CD14-positive monocyte (primary cell): ENCODE measurements at regions not wholly inside any gene's neighbourhood (a gene's known extent, or its start where the extent isn't known, plus 50 kb on each side); places are given as distances from the start of the nearest gene placed in this dataset. TPM values are rescaled to one million over a fixed set of nuclear protein-coding genes. Genes with fewer than 3 reads are reported as not detected.

Experiments
- DNase-seq, 3 donors: peaks; one replicate each; pipeline ENCODE4 v3.0.0-alpha.2; 2011 to 2022
- H2AFZ ChIP-seq: 2 replicates; pipeline ENCODE4 v1.6.0; 2012; ENCODE audit warnings: mild to moderate bottlenecking, low read depth, low read length, inconsistent platforms; ENCODE audit not compliant: insufficient read depth, poor library complexity, severe bottlenecking
- H3K27ac ChIP-seq, 2 donors: 1 replicate in 1 of 2; 2 replicates in 1 of 2; pipeline ENCODE4 v1.5.1; 2012 to 2013; ENCODE audit warnings: low read length in 2 of 2, control low read depth in 1 of 2, inconsistent platforms in 1 of 2, low read depth in 1 of 2, mild to moderate bottlenecking in 1 of 2
- H3K27me3 ChIP-seq, 2 donors: one replicate each; pipeline versions ENCODE4 v1.6.0 to v1.6.1; 2011 to 2013; ENCODE audit warnings: low read length in 2 of 2; ENCODE audit not compliant: control insufficient read depth in 2 of 2, insufficient read depth in 2 of 2
- H3K36me3 ChIP-seq, 2 donors: replicated peaks in 1 of 2; 1 replicate in 1 of 2; 2 replicates in 1 of 2; pipeline versions ENCODE4 v1.5.1 to v1.6.1; 2012 to 2013; ENCODE audit warnings: low read length in 2 of 2, control low read depth in 1 of 2, inconsistent platforms in 1 of 2, mild to moderate bottlenecking in 1 of 2; ENCODE audit not compliant: insufficient read depth in 2 of 2, control insufficient read depth in 1 of 2
- H3K4me1 ChIP-seq, 2 donors: 1 replicate in 1 of 2; 2 replicates in 1 of 2; pipeline versions ENCODE4 v1.5.1 to v1.6.1; 2012 to 2013; ENCODE audit warnings: low read length in 2 of 2, control low read depth in 1 of 2, inconsistent platforms in 1 of 2, mild to moderate bottlenecking in 1 of 2, moderate library complexity in 1 of 2; ENCODE audit not compliant: insufficient read depth in 2 of 2, control insufficient read depth in 1 of 2
- H3K4me2 ChIP-seq: replicated peaks from 2 replicates; pipeline ENCODE3; 2012; ENCODE audit warnings: low read length, moderate library complexity, mild to moderate bottlenecking; ENCODE audit not compliant: poor library complexity, severe bottlenecking; ENCODE audit errors: extremely low read depth
- H3K4me3 ChIP-seq, 3 experiments: fragments of 200-600 bp in 1 of 3; sonication (generic) in 1 of 3; replicated peaks in 1 of 3; 1 replicate in 2 of 3; 2 replicates in 1 of 3; pipeline ENCODE4 v1.5.1; 2011 to 2013; ENCODE audit warnings: low read length in 3 of 3, mild to moderate bottlenecking in 3 of 3, control low read depth in 2 of 3, low read depth in 2 of 3, inconsistent platforms in 1 of 3, moderate library complexity in 1 of 3
- H3K79me2 ChIP-seq: 2 replicates; pipeline ENCODE4 v1.6.0; 2012; ENCODE audit warnings: mild to moderate bottlenecking, control low read depth, inconsistent platforms, low read length, moderate library complexity; ENCODE audit not compliant: insufficient read depth
- H3K9ac ChIP-seq: 2 replicates; pipeline ENCODE4 v1.6.0; 2017; ENCODE audit warnings: low read length, mild to moderate bottlenecking; ENCODE audit not compliant: insufficient read depth, poor library complexity, severe bottlenecking
- H3K9me3 ChIP-seq, 2 donors: replicated peaks in 1 of 2; 1 replicate in 1 of 2; 2 replicates in 1 of 2; pipeline versions ENCODE4 v1.5.1 to v1.6.1; 2012 to 2013; ENCODE audit warnings: low read length in 2 of 2, control low read depth in 1 of 2; ENCODE audit not compliant: control insufficient read depth in 1 of 2, insufficient read depth in 1 of 2
- H4K20me1 ChIP-seq: 2 replicates; pipeline ENCODE4 v1.6.0; 2012; ENCODE audit warnings: mild to moderate bottlenecking, low read length, control low read depth, moderate library complexity; ENCODE audit not compliant: insufficient read depth
- H3K27ac Mint-ChIP-seq, 7 donors: one replicate each; pipeline ENCODE4 v1.8.0; 2020; ENCODE audit warnings: mild to moderate bottlenecking in 7 of 7, mixed read lengths in 7 of 7, moderate library complexity in 6 of 7, inconsistent platforms in 2 of 7
- H3K27me3 Mint-ChIP-seq, 3 donors: one replicate each; pipeline ENCODE4 v1.8.0; 2021 to 2022; ENCODE audit warnings: low read depth in 3 of 3, mild to moderate bottlenecking in 3 of 3, mixed read lengths in 3 of 3, moderate library complexity in 3 of 3, inconsistent platforms in 1 of 3
- H3K36me3 Mint-ChIP-seq, 2 donors: one replicate each; pipeline ENCODE4 v1.8.0; 2020; ENCODE audit warnings: mixed read lengths in 2 of 2, inconsistent platforms in 1 of 2, mild to moderate bottlenecking in 1 of 2
- H3K4me1 Mint-ChIP-seq: one replicate; pipeline ENCODE4 v1.8.0; 2020; ENCODE audit warnings: mild to moderate bottlenecking, mixed read lengths
- H3K4me3 Mint-ChIP-seq, 2 donors: one replicate each; pipeline ENCODE4 v1.8.0; 2020; ENCODE audit warnings: mild to moderate bottlenecking in 2 of 2, mixed read lengths in 2 of 2, moderate library complexity in 1 of 2
- H3K9me3 Mint-ChIP-seq, 7 donors: one replicate each; pipeline ENCODE4 v1.8.0; 2020 to 2022; ENCODE audit warnings: mixed read lengths in 7 of 7, mild to moderate bottlenecking in 6 of 7, moderate library complexity in 6 of 7, inconsistent platforms in 2 of 7
- CTCF ChIP-seq: fragments of 200-600 bp; IDR thresholded peaks from one replicate; pipeline ENCODE4 v1.8.0; 2022; ENCODE audit warnings: antibody characterized with exemption, mild to moderate bottlenecking
- WGBS: methylation state at CpG from one replicate; pipeline ENCODE4 v1.1.5; 2013; ENCODE audit warnings: missing lambda C conversion rate; ENCODE audit not compliant: insufficient coverage; 5-methylcytosine and 5-hydroxymethylcytosine counted together
- intact Hi-C, 2 donors: fragments of 100-400 bp; cut with micrococcal nuclease; formaldehyde crosslinking; loops; one replicate each; pipeline versions ENCODE4 v1.15.0 to v1.15.1; 2023
- small RNA-seq: library from RNA; depleted of rRNA; stranded (forward); fragments of <200 nt; gene quantifications from one replicate; pipeline ENCODE3, GENCODE V24; 2012; ENCODE audit warnings: low read depth; ENCODE audit not compliant: insufficient read length

DNA sequence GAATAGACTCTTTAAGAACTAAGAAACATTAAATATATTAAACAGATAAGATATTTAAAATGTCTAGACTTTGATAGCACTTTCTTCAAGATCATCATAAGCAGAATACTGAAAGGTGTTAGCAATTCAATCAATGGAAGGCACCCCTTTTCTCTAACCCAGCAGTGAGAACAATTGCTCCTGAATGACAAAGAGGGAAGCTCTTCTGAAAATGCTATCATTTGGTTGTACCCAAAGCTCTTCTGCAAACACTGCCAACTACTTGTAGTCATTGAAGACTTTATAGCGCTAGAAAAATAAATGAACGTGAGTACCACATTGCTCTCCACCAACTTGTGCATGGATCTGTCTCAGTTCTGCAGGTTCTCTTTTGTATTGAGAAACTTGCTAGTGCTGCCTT, 62.2 kb upstream of the LMO3 start:
- TF ChIP-seq CTCF: no peak
- WGBS: 69% methylated on average over 2 of the region's 2 CpGs
- Histone ChIP-seq H2AFZ (no peak overlapping the region), H3K36me3 (no peaks in the 10 kb centered on the region), H3K4me1 (no peaks in the 10 kb centered on the region), H3K4me3 (no peak overlapping the region), H3K4me2 (no peak overlapping the region), H3K27ac (no peak overlapping the region), H3K79me2 (no peaks in the 10 kb centered on the region), H3K9me3 (no peaks in the 10 kb centered on the region), H4K20me1 (no peaks in the 10 kb centered on the region), H3K9ac (no peak overlapping the region), H3K27me3 (no peaks in the 10 kb centered on the region)
- Mint-ChIP-seq H3K27me3 (no peaks in the 10 kb centered on the region), H3K9me3 (peaks cover 0 to 6% (median 0%) of the 10 kb centered on the region in 7 donors), H3K27ac (no peak overlapping the region), H3K4me1 (no peaks in the 10 kb centered on the region), H3K36me3 (no peaks in the 10 kb centered on the region), H3K4me3 (no peak overlapping the region)
- DNase-seq: no peak
- intact Hi-C loops: no loop called here

GRCh38 chr12:16658699-16659098, 52.7 kb upstream of the LMO3 start:
- H3K9me3 Mint-ChIP-seq: peaks cover 5 to 15% (median 8%) of the 10 kb centered on the region in 7 donors
- no CpG with 5 or more reads among the region's 1 CpG for WGBS
- H3K4me2 ChIP-seq: no peak overlapping the region

More at GRCh38 chr12:16658699-16659098, 52.7 kb upstream of the LMO3 start:
- DNase-seq: no peak
- no peak for TF ChIP-seq CTCF
- Mint-ChIP-seq H3K27me3 (no peaks in the 10 kb centered on the region), H3K4me3 (no peak overlapping the region), H3K4me1 (no peaks in the 10 kb centered on the region), H3K36me3 (no peaks in the 10 kb centered on the region), H3K27ac (no peak overlapping the region)
- no peaks in the 10 kb centered on the region for H3K27me3 ChIP-seq
- H2AFZ ChIP-seq: no peak overlapping the region
- H3K4me3 ChIP-seq: no peak overlapping the region
- no peak overlapping the region for H3K9ac ChIP-seq
- no peaks in the 10 kb centered on the region for H4K20me1 ChIP-seq
- intact Hi-C loops: no loop called here
- H3K4me1 ChIP-seq: no peaks in the 10 kb centered on the region
- H3K27ac ChIP-seq: no peak overlapping the region
- H3K79me2 ChIP-seq: no peaks in the 10 kb centered on the region
- H3K36me3 ChIP-seq: no peaks in the 10 kb centered on the region
- H3K9me3 ChIP-seq: peaks cover 8 to 15% of the 10 kb centered on the region in 2 donors

Small RNA genes in the stretch of these regions (small RNA-seq; reads per million reads assigned to genes)
- gene RNU6-837P: not detected
